NCI-H82 treated with DMSO at 0.1 percent for 48 hours (cell line): ENCODE measurements at regions not wholly inside any gene's neighbourhood (a gene's known extent, or its start where the extent isn't known, plus 50 kb on each side); places are given as distances from the start of the nearest gene placed in this dataset.
"Not testable (repeated sequence)": the region's sequence is repeated elsewhere in the genome, so short reads cannot be mapped to it uniquely, and the experiment has no call there.

Source experiments
- DNase-seq: peaks from one replicate; lab custom pipeline; 2025; ENCODE audit not compliant: unreplicated experiment; lab: John Stamatoyannopoulos, UW

GRCh38 chr5:3161672-3162071 is 410.2 kb upstream of the IRX2 start:
- no peak for DNase-seq

- no peak for DNase-seq
Measured at GRCh38 chr5:3157214-3157613, 405.7 kb upstream of the IRX2 start.

- DNase-seq: no peak
Measured at GRCh38 chr5:3155717-3156116, 404.2 kb upstream of the IRX2 start.

- DNase-seq: no peak
Measured at GRCh38 chr5:3155046-3155445, 403.6 kb upstream of the IRX2 start.

DNA sequence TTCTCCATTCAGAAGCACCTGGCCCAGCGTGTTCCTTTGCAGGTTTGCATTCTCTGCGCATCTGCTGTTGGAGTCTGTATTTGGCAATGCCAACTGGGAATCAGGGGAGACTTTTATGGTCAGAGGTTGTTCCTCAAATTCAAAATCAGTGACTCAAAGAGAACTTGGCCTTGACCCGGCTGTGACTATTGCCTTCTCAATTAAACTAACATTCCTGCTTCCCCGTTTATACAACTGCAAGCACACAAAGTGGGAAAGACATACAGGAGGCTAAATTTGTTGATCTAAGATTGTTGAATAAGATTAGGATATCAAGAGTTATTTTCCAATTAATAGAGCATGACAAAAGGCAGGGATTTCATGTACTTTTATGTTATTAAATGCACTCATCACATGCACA is 402.4 kb upstream of the IRX2 start:
- no peak for DNase-seq

- DNase-seq: no peak
Measured at GRCh38 chr5:3153226-3153858, 401.9 kb upstream of the IRX2 start.

DNA sequence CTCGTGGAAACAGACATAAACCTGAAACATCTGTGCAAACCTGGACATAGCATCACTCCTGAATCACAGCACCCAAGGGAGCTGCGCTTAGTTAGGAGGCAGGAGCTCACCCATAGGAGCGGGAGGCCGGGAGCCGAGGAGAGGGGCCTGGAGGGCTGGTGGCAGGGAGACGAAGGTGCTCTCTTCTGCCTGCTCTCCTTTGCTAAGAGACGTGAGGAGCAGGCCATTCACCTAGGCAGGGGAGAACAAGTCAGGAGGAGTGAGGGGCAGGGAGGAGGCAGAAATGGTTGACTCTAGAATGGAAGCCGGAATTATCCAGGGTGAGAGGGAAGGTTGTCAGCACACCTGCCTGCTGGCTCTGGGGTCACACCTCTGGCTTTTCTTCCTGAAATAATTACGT is 398.4 kb upstream of the IRX2 start:
- DNase-seq: no peak

GRCh38 chr5:3147405-3147804 is 395.9 kb upstream of the IRX2 start:
- not testable (repeated sequence) for DNase-seq

DNA sequence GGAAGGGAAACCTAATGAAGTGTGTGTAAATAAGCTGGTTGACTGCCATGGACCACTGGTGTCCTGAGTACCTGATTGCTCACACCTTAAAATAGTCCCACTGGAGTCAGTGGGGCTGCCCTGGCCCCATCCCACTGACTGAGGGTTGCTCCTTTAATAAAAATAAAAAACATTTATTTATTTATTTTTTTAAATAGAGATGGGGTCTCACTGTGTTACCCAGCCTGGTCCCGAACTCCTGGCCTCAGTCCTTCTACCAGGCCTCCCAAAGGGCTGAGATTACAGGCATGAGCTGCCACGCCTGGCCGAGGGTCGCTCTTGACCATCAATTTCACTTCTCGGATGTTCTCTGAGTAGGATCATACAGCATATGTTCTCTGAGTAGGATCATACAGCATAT is 394.2 kb upstream of the IRX2 start:
- no peak for DNase-seq

- DNase-seq: no peak
Measured at GRCh38 chr5:3143382-3143781, 391.9 kb upstream of the IRX2 start.

DNA sequence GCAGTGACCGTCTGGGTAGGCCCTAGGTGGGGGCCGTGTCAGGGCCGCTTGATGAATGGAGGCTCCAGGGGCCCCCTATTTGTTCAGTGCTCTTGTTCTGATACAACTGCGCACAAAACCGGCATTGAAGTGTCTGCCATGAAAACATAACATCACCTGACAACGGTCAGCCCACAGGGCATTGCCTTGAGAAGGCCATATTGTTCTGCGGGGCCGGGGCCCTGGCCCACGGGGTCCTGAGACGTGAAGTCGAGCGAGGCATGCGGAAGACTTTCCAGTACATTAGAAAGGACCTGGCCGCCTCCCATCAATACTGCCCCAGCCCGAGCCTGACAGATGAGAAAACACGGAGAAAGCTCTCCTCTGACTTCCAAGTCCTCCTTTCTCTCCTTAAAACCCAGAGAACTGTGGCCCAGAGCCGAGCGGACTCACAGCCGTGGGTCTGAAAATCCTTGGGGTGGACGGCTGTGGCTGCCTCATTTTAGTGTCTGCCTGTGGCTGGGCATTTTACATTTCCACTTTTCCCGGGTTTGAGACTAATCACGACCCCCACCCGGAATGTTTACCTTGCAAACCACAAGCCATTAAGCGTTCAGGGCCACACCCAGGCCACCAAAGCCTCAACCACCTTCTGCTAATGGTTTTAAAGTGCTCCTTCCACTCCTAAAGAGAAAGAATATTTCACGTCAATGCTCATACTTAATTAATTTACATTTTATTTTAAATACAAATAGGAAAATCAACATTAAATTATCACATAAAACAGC is 391.0 kb upstream of the IRX2 start:
- no peak for DNase-seq

DNA sequence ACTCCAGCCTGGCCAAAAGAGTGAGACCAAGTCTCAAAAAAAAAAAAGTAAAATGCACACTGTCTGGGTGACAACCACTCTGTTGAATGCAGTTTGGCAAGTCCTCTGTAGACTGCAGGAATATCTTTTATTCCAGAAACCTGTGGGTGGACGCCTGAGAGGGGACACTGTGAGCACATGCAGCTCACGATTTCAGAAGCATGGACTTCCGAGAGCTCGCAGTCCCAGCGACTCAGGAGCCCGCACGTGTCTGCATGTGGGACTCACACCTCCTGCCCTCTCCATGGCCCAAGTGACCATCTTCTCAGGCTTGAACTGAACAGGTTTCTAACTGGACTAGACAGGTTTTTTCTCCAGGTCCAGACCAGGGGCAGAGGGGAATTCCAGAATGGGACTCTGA is 388.6 kb upstream of the IRX2 start:
- DNase-seq: no peak

- no peak for DNase-seq
Measured at GRCh38 chr5:3139499-3139931, 388.0 kb upstream of the IRX2 start.

DNA sequence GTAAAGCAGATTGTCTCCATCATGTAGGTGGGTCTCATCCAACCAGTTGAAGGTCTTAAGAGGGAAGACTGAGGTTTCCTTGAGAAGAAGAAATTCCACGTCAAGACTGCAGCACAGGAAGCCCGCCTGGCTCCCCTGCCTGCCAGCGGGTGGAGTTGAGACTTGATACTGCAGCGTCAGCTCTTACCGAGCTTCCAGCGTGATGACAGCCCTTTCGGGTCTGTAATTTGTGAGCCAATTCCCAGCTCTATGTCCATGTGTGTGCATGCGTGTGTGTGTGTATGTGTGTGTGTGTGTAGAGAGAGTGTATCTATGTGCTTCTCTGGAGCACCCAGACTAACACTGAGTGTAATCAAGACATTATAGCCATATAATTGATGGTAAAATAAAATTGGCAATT is 379.7 kb upstream of the IRX2 start:
- DNase-seq: no peak

GRCh38 chr5:3129252-3129651 is 377.8 kb upstream of the IRX2 start:
- DNase-seq: no peak

- no peak for DNase-seq
Measured at GRCh38 chr5:3127423-3127911, 376.0 kb upstream of the IRX2 start.

DNA sequence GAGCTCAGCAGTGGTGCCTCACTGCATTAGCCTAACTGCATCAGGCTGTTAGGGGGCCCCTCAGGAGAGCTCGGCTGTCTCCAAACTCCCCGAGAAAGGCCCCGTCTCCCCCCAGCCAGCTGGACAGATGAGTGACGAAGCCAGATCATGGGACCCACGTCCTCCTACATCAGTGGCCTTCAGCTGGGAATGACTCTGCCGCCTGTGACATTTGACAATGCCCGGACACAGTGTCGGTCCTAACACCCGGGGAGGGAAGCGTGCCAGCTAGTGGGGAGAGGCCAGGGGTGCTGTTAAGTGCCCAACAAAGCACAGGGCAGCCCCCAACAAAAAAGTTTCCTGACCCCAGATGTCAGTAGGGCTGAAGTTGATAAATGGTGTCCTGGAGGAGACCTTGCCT is 375.2 kb upstream of the IRX2 start:
- no peak for DNase-seq

GRCh38 chr5:3124410-3124809 is 372.9 kb upstream of the IRX2 start:
- DNase-seq: no peak

- no peak for DNase-seq
Measured at GRCh38 chr5:3123763-3124157, 372.3 kb upstream of the IRX2 start.

GRCh38 chr5:3122985-3123762 is 371.7 kb upstream of the IRX2 start:
- DNase-seq: no peak

DNA sequence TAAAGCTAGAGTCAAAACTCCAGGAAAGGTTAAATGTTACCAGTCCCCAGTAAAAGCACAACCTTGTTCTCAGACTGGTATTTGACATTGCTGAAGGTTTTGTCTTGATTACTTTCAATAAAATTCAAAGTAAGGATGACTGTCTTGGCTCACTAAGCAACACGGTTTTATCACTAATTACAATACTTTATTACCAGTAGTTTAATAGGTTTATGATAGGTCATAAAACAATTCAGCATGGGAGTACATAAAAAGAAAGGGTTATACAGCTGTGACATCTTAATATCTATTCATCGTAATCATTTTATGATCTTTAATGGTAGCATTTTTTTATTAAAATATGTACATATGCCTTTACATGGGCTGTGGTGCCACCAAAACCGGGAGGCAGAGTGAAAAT is 370.7 kb upstream of the IRX2 start:
- DNase-seq: no peak

DNA sequence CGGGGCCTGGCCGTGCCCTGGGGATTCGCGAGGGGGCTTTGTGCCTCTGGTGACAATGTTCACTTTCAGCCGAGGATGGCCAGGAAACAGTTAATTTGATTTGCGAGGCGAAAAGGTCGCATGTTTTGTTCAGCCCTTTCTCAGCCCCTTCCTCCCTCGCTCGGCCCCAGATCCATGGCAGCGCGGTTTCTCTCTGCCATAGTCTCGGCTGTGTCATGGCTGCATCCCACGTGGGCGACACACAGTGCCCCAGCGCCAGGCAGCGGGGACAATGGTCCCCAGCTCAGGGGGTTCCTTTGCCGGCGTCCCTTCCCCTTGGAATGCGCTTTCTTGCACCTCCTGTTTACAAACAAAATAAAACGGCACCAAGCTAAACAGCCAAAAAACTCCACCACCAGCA is 370.3 kb upstream of the IRX2 start:
- no peak for DNase-seq
